ENCODE measurements at regions not wholly inside any gene's neighbourhood (a gene's known extent, or its start where the extent isn't known, plus 50 kb on each side); places are given as distances from the start of the nearest gene placed in this dataset.
"Not testable (repeated sequence)": the region's sequence is repeated elsewhere in the genome, so short reads cannot be mapped to it uniquely, and the experiment has no call there.

- TF ChIP-seq CTCF, POLR2A (IDR thresholded peaks at IDR 0.05): not testable (repeated sequence)
Measured at GRCh38 chr13:76279766-76280165, 606.4 kb downstream of the KCTD12 start.
